ENCODE measurements at regions not wholly inside any gene's neighbourhood (a gene's known extent, or its start where the extent isn't known, plus 50 kb on each side); places are given as distances from the start of the nearest gene placed in this dataset.

GRCh38 chr2:5173876-5174535, 518.2 kb upstream of the SOX11 start:
- no peaks in the 10 kb centered on the region for H4K20me1 ChIP-seq (ENCODE audit: insufficient read depth)
- DNase-seq (ENCODE audit: low read depth, low spot score), result no peak
- H3K4me3 ChIP-seq (replicated peaks in 1 of 2; ENCODE audit: low read depth in 1 of 2, low read length in 2 of 2), result no peak overlapping the region
- TF ChIP-seq POLR2A (IDR thresholded peaks at IDR 0.05; ENCODE audit: borderline replicate concordance, extremely low read depth, insufficient read depth, insufficient read length), result no peak
- no peak for TF ChIP-seq ZNF274 (IDR thresholded peaks at IDR 0.05; ENCODE audit: low read depth, low read length)
- TF ChIP-seq REST (IDR thresholded peaks at IDR 0.05; ENCODE audit: low read depth), result no peak
- no peak for TF ChIP-seq ZBTB33 (IDR thresholded peaks at IDR 0.05; ENCODE audit: extremely low read depth, insufficient replicate concordance, low read length)
- no peak for TF ChIP-seq MAX (IDR thresholded peaks at IDR 0.05)
- TF ChIP-seq ELF1 (IDR thresholded peaks at IDR 0.05; ENCODE audit: borderline replicate concordance, low read depth), result no peak
- no peak for TF ChIP-seq SRF (IDR thresholded peaks at IDR 0.05; ENCODE audit: low read depth)
- no peak for TF ChIP-seq SIN3A (IDR thresholded peaks at IDR 0.05; ENCODE audit: low read depth)
- no peak for TF ChIP-seq EZH2phosphoT487 (IDR thresholded peaks at IDR 0.05; ENCODE audit: borderline replicate concordance)
- TF ChIP-seq ZFX (IDR thresholded peaks at IDR 0.05), result no peak
- no peak for TF ChIP-seq SP1 (IDR thresholded peaks at IDR 0.05; ENCODE audit: low read depth)
- no peak for TF ChIP-seq POLR2AphosphoS5 (IDR thresholded peaks at IDR 0.05; ENCODE audit: low read depth, low read length)
- no peak for TF ChIP-seq JUND (IDR thresholded peaks at IDR 0.05)
- no peak for TF ChIP-seq RAD21 (IDR thresholded peaks at IDR 0.05; ENCODE audit: low read depth)
- TF ChIP-seq EZH2 (IDR thresholded peaks at IDR 0.05), result no peak
- no peak for TF ChIP-seq ATF3 (IDR thresholded peaks at IDR 0.05)
- TF ChIP-seq FOSL1 (IDR thresholded peaks at IDR 0.05; ENCODE audit: low read depth), result no peak
- TF ChIP-seq CBX3 (IDR thresholded peaks at IDR 0.05; ENCODE audit: low read depth), result no peak
- TF ChIP-seq CTCF (IDR thresholded peaks at IDR 0.05 in 2 of 3, conservative IDR thresholded peaks at IDR 0.05 in 1 of 3; ENCODE audit: borderline replicate concordance in 1 of 3, insufficient read depth in 1 of 3, low read depth in 2 of 3, low read length in 2 of 3), result no peak
- no peak for TF ChIP-seq CEBPB (IDR thresholded peaks at IDR 0.05; ENCODE audit: low read depth)
- peaks cover 12 to 40% of the 10 kb centered on the region in 2 experiments; a peak in 2 of 4 replicates for H3K9me3 ChIP-seq (ENCODE audit: control insufficient read depth in 1 of 2, insufficient read depth in 1 of 2, low read depth in 1 of 2, low read length in 2 of 2)
- no TSS peak for BruUV-seq (replicated peaks)
- H3K9me2 ChIP-seq (ENCODE audit: insufficient read depth), result no peaks in the 10 kb centered on the region
- ATAC-seq, result no peak
- H2AFZ ChIP-seq (ENCODE audit: low read depth, low read length, poor library complexity, severe bottlenecking), result no peak overlapping the region
- H3K27me3 ChIP-seq (ENCODE audit: insufficient read depth, low read length), result no peaks in the 10 kb centered on the region
- no peak overlapping the region for H3K27ac ChIP-seq (ENCODE audit: low read depth, low read length)
- ChIA-PET POLR2A (no interaction called here), RAD21 (ENCODE audit: low non-redundant PET in 1 of 2, low total read pairs in 2 of 2, uncharacterized antibody in 2 of 2, unreplicated experiment in 2 of 2) (no interaction called here), CTCF (no interaction called here)
- H3K79me2 ChIP-seq (ENCODE audit: insufficient read depth, low read length), result no peaks in the 10 kb centered on the region
- no peak overlapping the region for H3K4me2 ChIP-seq (ENCODE audit: low read length)
- H3K36me3 ChIP-seq (ENCODE audit: control insufficient read depth in 1 of 2, insufficient read depth in 2 of 2, low read length in 2 of 2), result no peaks in the 10 kb centered on the region
- intact Hi-C loops (cut with micrococcal nuclease), result no loop called here
- H3K4me1 ChIP-seq (ENCODE audit: control insufficient read depth in 1 of 2, insufficient read depth in 2 of 2, low read length in 2 of 2), result no peaks in the 10 kb centered on the region
- H3K9ac ChIP-seq (ENCODE audit: low read length), result no peak overlapping the region
